ENCODE measurements at regions not wholly inside any gene's neighbourhood (a gene's known extent, or its start where the extent isn't known, plus 50 kb on each side); places are given as distances from the start of the nearest gene placed in this dataset.
"Not testable (repeated sequence)": the region's sequence is repeated elsewhere in the genome, so short reads cannot be mapped to it uniquely, and the experiment has no call there.

- not testable (repeated sequence) for FAIRE-seq; DNase-seq (ENCODE audit: insufficient read length, low spot score)
These were observed 125.2 kb downstream of the UNC93B1 start for GRCh38 chr11:67878666-67879065.

- FAIRE-seq; DNase-seq (ENCODE audit: insufficient read length, low spot score): not testable (repeated sequence)
These were observed 126.6 kb downstream of the UNC93B1 start for GRCh38 chr11:67877316-67877715.

GRCh38 chr11:67873223-67873622, 130.7 kb downstream of the UNC93B1 start:
- DNase-seq (ENCODE audit: insufficient read length, low spot score); FAIRE-seq: not testable (repeated sequence)

DNA sequence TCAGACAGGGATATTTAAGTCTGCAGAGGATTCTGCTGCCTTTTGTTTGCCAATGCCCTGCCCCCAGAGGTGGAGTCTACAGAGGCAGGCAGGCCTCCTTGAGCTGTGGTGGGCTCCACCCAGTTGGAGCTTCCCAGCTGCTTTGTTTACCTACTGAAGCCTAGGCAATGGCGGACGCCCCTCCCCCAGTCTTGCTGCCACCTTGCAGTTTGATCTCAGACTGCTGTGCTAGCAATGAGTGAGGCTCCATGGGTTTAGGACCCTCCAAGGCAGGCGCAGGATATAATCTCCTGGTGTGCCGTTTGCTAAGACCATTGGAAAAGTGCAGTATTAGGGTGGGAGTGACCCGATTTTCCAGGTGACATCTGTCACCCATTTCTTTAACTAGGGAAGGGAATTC, 132.7 kb downstream of the UNC93B1 start:
- not testable (repeated sequence) for FAIRE-seq; DNase-seq (ENCODE audit: insufficient read length, low spot score)

DNA sequence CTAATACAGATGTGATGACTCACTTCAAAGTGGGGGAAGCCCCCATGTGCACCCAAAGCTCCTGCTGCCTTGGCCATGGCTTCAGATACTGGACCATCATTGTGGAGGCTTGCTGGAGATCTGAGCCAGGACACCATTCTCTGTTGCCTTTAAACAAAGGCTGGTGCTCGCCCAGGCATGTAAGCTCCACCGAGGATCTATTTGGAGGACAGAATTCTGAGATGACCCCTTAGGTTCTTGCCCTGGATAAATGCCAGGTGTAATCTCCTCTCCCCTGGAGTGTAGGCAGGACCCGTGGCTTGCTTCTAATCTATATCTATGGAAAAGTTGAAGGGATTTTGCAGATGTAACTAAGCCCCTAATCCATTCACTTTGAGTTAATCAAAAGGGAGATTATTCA, 141.0 kb downstream of the UNC93B1 start:
- not testable (repeated sequence) for FAIRE-seq; DNase-seq (ENCODE audit: insufficient read length, low spot score)

DNA sequence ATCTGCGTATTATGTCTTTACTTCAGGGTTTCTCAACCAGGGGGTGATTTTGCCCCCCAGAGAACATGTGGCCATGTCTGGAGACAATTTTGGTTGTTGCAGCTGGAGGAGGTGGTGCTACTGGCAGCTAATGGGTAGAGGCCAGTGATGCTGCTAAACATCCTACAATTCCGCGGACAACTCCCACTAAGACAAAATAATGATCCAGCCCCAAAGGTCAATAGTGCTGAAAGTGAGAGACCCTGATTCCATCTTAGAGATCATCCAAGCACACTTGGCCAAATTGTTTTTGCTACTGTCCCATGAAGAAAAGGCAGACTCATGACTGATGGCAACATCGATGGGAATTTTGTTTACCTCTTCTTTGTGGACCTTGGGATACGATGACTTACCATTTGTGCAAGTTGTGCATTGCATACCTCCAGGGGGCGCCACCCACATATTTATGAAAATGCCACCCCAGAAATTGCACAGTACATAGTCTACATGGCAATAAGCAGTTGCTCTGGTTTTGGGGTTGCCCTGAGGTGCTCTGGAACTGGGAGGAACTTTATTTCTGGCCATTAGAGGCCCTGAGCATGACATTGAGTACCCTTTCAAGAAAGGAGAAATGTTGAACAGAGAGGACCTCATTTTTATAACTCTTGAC, 144.3 kb downstream of the UNC93B1 start:
- not testable (repeated sequence) for DNase-seq (ENCODE audit: insufficient read length, low spot score)

GRCh38 chr11:67850747-67851146, 153.2 kb downstream of the UNC93B1 start:
- DNase-seq (ENCODE audit: insufficient read length, low spot score); FAIRE-seq: not testable (repeated sequence)

More for the DNA sequence above, 144.3 kb downstream of the UNC93B1 start:
- not testable (repeated sequence) for FAIRE-seq

GRCh38 chr11:67849766-67850165, 154.1 kb downstream of the UNC93B1 start:
- DNase-seq (ENCODE audit: insufficient read length, low spot score); FAIRE-seq: not testable (repeated sequence)

DNA sequence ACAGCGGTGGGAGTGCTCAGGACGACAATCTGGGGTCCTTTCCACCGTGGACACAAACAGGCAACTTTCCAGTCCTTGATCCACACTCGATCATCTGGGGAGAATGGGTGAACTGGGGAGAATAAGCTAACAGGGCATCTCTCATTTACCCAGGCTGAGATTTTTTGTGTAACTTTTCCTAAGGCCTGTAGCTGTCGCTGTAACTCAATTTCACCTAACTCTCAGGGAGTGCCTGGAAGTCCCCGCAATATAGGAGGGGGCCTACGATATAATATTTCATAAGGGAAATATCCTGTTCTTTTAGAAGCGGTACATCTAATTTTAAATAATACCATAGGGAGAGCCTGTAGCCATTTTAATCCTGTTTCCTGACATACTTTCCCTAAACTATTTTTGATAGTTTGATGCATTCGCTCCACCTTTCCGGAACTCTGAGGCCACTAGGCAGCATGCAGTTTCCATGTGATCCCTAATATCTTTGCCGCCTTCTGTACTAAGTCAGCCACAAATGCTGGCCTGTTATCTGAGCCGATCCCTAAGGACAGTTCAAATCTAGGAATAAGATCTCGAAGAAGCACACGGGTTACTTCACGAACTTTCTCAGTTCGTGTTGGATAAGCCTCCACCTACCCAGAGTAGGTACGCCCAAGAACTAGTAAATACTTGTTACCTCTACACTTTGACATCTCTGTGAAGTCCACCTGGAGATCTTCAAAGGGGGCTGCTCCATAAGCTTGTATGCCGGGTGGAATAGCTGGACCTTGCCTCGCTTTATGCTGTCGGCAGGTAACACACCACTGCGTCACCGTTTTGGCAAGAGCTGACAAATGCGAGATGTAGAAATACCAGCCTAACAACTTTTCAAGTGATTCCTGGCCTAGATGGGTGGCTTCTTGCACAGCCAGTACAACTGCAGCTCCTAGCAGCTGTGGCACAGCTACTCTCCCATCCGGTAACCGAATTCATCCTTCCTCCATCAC, 155.7 kb downstream of the UNC93B1 start:
- not testable (repeated sequence) for DNase-seq (ENCODE audit: insufficient read length, low spot score); FAIRE-seq

GRCh38 chr11:67846303-67846702, 157.6 kb downstream of the UNC93B1 start:
- not testable (repeated sequence) for FAIRE-seq; DNase-seq (ENCODE audit: insufficient read length, low spot score)

DNA sequence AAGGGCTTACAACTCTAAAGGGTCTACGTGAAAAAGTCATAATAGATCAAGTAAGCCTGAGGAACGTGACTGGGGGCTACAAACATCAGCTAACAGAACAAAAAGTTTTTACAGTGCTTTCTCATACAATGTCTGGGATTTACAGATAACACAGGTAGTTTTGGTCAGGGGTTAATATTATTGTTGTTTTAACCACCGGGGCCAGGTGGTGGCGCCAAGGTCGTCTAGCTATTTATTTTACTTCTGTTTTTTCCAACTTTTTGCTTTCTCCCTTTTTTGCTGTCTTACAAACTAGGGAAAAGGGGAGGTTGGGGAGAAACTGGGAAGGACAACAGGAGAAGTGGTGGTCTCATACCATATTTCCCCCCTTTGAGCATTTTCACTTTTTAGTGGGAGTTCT, 158.6 kb downstream of the UNC93B1 start:
- not testable (repeated sequence) for DNase-seq (ENCODE audit: insufficient read length, low spot score); FAIRE-seq

DNA sequence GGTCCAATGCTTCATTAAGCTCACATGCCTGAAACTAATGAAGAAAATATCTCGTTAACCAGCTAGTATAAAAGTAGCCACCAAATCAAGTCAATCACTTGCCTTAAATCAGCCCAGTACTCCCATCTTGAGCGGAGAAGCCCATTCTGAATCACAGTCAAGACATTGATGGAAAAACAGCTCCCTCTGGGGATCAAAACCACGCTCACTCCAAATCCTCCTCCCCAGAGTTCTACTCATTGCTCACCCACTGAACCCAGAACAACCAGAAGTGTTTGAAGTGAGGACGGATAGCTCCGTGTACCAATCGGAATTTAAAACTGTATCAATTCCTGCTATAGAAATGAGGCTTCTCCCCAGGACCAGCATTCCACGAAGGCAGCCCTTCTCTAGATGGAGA, 163.3 kb downstream of the UNC93B1 start:
- DNase-seq (ENCODE audit: insufficient read length, low spot score); FAIRE-seq: not testable (repeated sequence)

GRCh38 chr11:67830152-67830551, 155.7 kb upstream of the ALDH3B2 start:
- not testable (repeated sequence) for DNase-seq (ENCODE audit: insufficient read length, low spot score); FAIRE-seq

DNA sequence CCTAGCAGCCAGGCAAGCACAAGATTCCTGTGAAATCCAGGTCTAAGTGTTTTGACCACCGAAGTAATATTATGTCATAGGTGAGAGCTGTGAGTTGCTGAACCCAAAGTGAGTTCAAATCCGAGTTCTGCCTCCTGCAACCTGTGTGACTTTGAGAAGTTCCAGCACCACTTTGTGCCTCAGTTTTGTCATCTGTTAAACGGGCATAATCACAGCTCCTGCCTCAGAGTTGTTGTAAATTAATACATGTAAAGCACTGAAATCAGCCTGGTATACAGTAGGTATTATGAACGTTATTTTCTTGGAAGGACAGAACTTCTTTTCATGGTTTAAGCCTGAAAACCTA, 152.5 kb upstream of the ALDH3B2 start:
- not testable (repeated sequence) for DNase-seq (ENCODE audit: insufficient read length, low spot score)

DNA sequence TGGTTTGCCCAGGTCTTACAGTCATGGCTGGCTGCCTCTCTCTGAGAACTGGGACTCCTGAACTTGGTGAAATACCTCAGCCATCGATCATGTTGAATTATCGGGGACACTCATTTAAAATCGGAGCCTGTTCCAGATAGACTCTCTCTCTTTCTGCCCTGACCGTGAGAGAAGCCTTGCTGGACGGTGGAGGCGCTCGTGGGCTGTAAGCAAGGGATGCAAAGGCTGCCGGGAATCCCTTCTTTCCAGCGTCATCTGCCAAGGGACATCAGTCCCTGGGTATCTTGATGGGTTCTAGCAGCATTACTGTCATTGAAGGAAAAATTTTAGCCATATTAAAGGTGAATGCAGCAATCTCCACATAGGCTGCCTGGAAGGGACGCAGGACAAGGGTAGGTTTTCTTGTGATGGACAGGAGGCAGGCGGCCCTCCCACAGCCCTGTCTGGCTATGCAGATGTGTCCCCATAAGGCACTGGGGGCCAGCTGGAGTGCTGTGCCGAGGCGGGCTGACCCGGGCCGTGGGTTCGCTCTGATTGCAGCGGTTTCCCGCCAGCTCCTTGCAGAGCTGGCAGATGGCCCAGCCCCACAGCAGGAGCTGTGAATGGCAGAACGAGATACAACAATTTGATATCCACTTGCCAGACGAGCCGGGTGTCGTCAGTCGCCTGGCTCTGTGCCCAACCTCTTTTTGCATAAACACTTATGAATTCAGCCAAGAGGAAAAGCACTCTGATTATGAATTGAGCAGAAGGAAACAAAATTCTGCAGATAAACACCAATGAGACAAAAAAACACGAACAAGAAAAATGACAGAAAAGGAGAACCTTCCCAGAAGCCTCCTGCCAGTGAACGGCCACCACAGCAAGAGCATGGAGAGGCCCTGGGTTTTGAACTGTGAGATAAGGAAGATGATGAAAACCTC, 151.9 kb upstream of the ALDH3B2 start:
- FAIRE-seq; DNase-seq (ENCODE audit: insufficient read length, low spot score): not testable (repeated sequence)

More for the DNA sequence above, 152.5 kb upstream of the ALDH3B2 start:
- FAIRE-seq, result not testable (repeated sequence)

DNA sequence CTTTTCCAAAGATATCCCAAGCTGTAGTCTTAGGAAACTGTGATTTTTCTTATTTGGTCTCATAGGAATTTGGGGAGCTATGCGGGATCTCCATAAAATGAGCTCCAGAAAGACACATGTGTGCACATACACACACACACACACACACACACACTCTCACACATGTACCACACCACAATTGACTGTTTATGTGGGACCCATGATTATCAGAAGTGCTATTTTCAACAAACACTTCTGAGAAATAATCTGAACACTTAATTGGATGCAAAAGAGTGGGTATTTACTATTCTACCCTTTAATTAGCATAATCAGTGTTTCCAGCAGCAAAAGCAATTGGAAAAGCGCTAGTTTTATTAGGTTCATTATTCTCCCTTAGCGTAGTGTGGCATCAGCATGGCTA, 150.4 kb upstream of the ALDH3B2 start:
- DNase-seq (ENCODE audit: insufficient read length, low spot score); FAIRE-seq: not testable (repeated sequence)

GRCh38 chr11:67820081-67820480, 145.7 kb upstream of the ALDH3B2 start:
- FAIRE-seq, result no peak
- DNase-seq (ENCODE audit: insufficient read length, low spot score), result no peak

DNA sequence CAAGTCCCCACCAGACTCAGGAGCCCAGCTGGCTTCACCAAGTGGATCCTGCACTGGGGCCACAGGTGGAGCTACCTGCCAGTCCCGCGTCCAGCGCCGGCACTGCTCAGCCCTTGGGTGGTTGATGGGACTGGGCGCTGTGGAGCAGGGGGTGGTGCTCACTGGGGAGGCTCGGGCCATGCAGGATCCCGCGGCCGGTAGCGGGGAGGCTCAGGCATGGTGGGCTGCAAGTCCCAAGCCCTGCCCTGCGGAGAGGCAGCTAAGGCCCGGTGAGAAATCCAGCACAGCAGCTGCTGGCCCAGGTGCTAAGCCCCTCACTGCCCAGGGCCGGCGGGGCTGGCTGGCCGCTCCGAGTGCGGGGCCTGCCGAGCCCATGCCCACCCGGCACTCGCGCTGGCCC, 143.1 kb upstream of the ALDH3B2 start:
- not testable (repeated sequence) for DNase-seq (ENCODE audit: insufficient read length, low spot score); FAIRE-seq

DNA sequence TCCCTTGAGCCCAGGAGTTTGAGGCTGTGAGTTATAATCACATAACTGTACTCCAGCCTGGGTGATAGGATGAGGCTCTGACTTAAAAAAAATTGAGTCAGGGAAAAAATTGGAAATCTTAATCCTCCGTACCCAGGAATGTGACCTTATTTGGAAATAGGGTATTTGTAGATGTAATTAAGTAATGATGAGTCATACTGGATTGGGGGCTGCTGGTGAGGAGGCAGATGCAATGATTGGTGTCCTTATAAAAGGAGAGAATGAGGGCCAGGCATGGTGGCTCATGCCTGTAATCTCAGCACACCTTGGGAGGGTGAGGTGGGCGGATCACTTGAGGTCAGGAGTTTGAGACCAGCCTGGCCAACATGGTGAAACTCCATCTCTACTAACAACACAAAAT, 134.9 kb upstream of the ALDH3B2 start:
- not testable (repeated sequence) for FAIRE-seq; DNase-seq (ENCODE audit: insufficient read length, low spot score)

DNA sequence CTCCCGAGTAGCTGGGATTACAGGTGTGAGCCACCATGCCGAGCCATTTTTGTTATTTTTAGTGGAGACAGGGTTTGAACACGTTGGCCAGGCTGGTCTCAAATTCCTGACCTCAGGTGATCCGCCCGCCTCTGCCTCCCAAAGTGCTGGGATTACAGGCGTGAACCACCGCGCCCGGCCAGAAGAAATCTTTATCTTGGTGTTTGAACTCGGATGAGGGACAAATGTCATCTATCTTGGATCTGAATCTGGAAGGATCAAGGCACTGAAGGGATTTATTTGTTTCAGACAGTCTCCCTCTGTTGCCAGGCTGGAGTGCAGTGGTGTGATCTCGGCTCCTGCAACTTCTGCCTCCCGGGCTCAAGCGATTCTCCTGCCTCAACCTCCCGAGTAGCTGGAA, 133.5 kb upstream of the ALDH3B2 start:
- not testable (repeated sequence) for DNase-seq (ENCODE audit: insufficient read length, low spot score); FAIRE-seq
